GM12864 (cell line): ENCODE measurements at regions not wholly inside any gene's neighbourhood (a gene's known extent, or its start where the extent isn't known, plus 50 kb on each side); places are given as distances from the start of the nearest gene placed in this dataset.

ENCODE experiments used
- DNase-seq: peaks from one replicate; pipeline ENCODE4 v3.0.0-alpha.2; 2011; ENCODE audit warnings: low read depth
- H3K4me3 ChIP-seq: 2 replicates; pipeline ENCODE4 v1.5.1; 2011; ENCODE audit warnings: mild to moderate bottlenecking, low read depth, low read length, control low read depth
- TF ChIP-seq, protein P1 (sequence below): IDR thresholded peaks from 2 replicates; pipeline ENCODE4 v1.5.1; 2011; ENCODE audit warnings: low read depth, mild to moderate bottlenecking, moderate library complexity, low read length, control low read depth, inconsistent platforms; ENCODE audit errors: missing control alignments

DNA sequence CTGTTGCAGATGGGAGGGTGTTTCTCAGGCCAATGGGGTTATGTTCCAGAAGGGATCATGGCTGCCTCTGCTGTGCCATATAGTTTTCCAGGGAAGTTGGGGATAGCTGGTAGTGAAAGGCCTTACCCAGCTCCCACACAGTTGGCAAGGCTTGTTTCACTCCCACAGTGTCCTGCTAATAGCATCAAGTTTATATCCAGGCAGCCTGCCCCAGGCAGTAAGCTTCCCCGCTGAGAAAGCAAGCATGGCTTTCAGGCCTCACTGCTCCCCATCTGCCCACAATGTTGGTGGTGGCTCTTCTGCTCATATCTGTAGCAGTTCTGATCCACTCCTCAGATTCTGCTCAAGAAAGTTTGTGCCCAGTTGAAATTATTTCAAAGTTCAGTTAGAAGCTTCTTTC, 50.9 kb upstream of the DCBLD2 start:
- DNase-seq: no peak
- TF ChIP-seq, protein P1, sequence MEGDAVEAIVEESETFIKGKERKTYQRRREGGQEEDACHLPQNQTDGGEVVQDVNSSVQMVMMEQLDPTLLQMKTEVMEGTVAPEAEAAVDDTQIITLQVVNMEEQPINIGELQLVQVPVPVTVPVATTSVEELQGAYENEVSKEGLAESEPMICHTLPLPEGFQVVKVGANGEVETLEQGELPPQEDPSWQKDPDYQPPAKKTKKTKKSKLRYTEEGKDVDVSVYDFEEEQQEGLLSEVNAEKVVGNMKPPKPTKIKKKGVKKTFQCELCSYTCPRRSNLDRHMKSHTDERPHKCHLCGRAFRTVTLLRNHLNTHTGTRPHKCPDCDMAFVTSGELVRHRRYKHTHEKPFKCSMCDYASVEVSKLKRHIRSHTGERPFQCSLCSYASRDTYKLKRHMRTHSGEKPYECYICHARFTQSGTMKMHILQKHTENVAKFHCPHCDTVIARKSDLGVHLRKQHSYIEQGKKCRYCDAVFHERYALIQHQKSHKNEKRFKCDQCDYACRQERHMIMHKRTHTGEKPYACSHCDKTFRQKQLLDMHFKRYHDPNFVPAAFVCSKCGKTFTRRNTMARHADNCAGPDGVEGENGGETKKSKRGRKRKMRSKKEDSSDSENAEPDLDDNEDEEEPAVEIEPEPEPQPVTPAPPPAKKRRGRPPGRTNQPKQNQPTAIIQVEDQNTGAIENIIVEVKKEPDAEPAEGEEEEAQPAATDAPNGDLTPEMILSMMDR: no peak
- no peak overlapping the region for H3K4me3 ChIP-seq
